K562 (cell line): ENCODE measurements at regions not wholly inside any gene's neighbourhood (a gene's known extent, or its start where the extent isn't known, plus 50 kb on each side); places are given as distances from the start of the nearest gene placed in this dataset.

Source experiments
- ATAC-seq: fragments of 200-7000 bp; cut with Tn5 transposase; 3 replicates; pipeline ENCODE4 v1.9.1; 2020; ENCODE audit warnings: moderate library complexity
- BruUV-seq: library from RNA; stranded (reverse); fragments of 400-500 nt; replicated peaks from 2 replicates; lab custom pipeline; 2021; lab: Mats Ljungman, UMichigan
- CTCF ChIA-PET: fragments of 300-600 bp; formaldehyde crosslinking; extraction: SDS; loops from one replicate; lab custom pipeline; 2021; ENCODE audit warnings: low intra/inter-chr PET ratio; lab: Yijun Ruan, JAX
- POLR2A ChIA-PET: fragments of 300-600, 350-650 bp; sonication (Branson Sonifier 250); formaldehyde crosslinking; extraction: SDS; loops from one replicate; lab custom pipeline; 2021; ENCODE audit warnings: antibody characterized with exemption, inconsistent platforms; lab: Yijun Ruan, JAX
- DNase-seq, 4 experiments: peaks; one replicate each; pipeline versions ENCODE4 v3.0.0 to v3.0.0-alpha.2; 2011 to 2018; ENCODE audit warnings: low spot score in 3 of 4, mixed read lengths in 3 of 4; ENCODE audit errors: extremely low read depth in 1 of 4
- FAIRE-seq: peaks from 2 replicates; lab custom pipeline; 2011; peaks lifted over from hg19 to GRCh38; lab: Jason Lieb, UNC
- H2AFZ ChIP-seq: 2 replicates; pipeline ENCODE4 v1.6.0; 2011; ENCODE audit warnings: low read depth, low read length, control low read depth, inconsistent platforms
- H3K27ac ChIP-seq: fragments of 200-600 bp; 3 replicates; pipeline ENCODE4 v1.8.0; 2011; ENCODE audit warnings: low read depth, mild to moderate bottlenecking, control low read depth, inconsistent platforms, low read length, moderate library complexity, mixed read lengths; ENCODE audit errors: extremely low read depth
- H3K27me3 ChIP-seq, 2 experiments: fragments of 300-600 bp in 1 of 2; 2 replicates in 1 of 2; 3 replicates in 1 of 2; pipeline versions ENCODE4 v1.6.0 to v1.8.0; 2011; ENCODE audit warnings: inconsistent platforms in 2 of 2, low read length in 2 of 2, mild to moderate bottlenecking in 1 of 2, mixed read lengths in 1 of 2, moderate library complexity in 1 of 2; ENCODE audit not compliant: control insufficient read depth in 2 of 2, insufficient read depth in 2 of 2
- H3K36me3 ChIP-seq: fragments of 300-600 bp; 3 replicates; pipeline ENCODE4 v1.8.0; 2011; ENCODE audit warnings: mild to moderate bottlenecking, low read length, inconsistent platforms; ENCODE audit not compliant: control insufficient read depth, insufficient read depth
- H3K4me1 ChIP-seq, 2 experiments: fragments of 200-600 bp in 1 of 2; replicated peaks in 1 of 2; 2 replicates in 1 of 2; 3 replicates in 1 of 2; pipeline versions ENCODE4 v1.5.1 to v1.8.0; 2011; ENCODE audit warnings: inconsistent platforms in 2 of 2, low read length in 2 of 2, mild to moderate bottlenecking in 1 of 2, mixed read lengths in 1 of 2, moderate library complexity in 1 of 2; ENCODE audit not compliant: control insufficient read depth in 2 of 2, insufficient read depth in 2 of 2
- H3K4me2 ChIP-seq: 2 replicates; pipeline ENCODE4 v1.6.1; 2011; ENCODE audit warnings: low read length, control low read depth, inconsistent platforms, mixed read lengths; ENCODE audit not compliant: insufficient read depth
- H3K4me3 ChIP-seq: fragments of 200-600 bp; sonication (generic), shearing (Covaris generic); 2 replicates; pipeline ENCODE4 v1.5.1; 2016; ENCODE audit warnings: control low read depth, inconsistent platforms
- H3K79me2 ChIP-seq: fragments of 200-600 bp; 3 replicates; pipeline ENCODE4 v1.8.0; 2011; ENCODE audit warnings: low read length, inconsistent platforms; ENCODE audit not compliant: control insufficient read depth, insufficient read depth
- H3K9ac ChIP-seq, 2 experiments: 2 replicates each; pipeline versions ENCODE4 v1.6.0 to v1.6.1; 2011; ENCODE audit warnings: low read depth in 2 of 2, low read length in 2 of 2, control low read depth in 1 of 2, inconsistent platforms in 1 of 2, mild to moderate bottlenecking in 1 of 2, mixed read lengths in 1 of 2; ENCODE audit not compliant: insufficient read depth in 1 of 2
- H3K9me1 ChIP-seq: one replicate; pipeline ENCODE4 v1.6.0; 2011; ENCODE audit warnings: inconsistent platforms, mild to moderate bottlenecking, low read length, moderate library complexity; ENCODE audit not compliant: control insufficient read depth, insufficient read depth
- H3K9me3 ChIP-seq: replicated peaks from 2 replicates; pipeline ENCODE4 v1.5.1; 2011; ENCODE audit warnings: low read depth, low read length, inconsistent platforms; ENCODE audit not compliant: control insufficient read depth, insufficient read depth
- H4K20me1 ChIP-seq: replicated peaks from 2 replicates; pipeline ENCODE4 v1.6.1; 2011; ENCODE audit warnings: low read length, inconsistent platforms, mixed read lengths; ENCODE audit not compliant: control insufficient read depth, insufficient read depth
- ATF7 ChIP-seq: fragments of 450-650 bp; IDR thresholded peaks from 2 replicates; pipeline ENCODE4 v1.7.1; 2014; ENCODE audit warnings: mild to moderate bottlenecking, moderate library complexity
- BRD9 ChIP-seq: fragments of 450-650 bp; IDR thresholded peaks from 2 replicates; pipeline ENCODE4 v1.6.1; 2018; ENCODE audit warnings: low read depth; ENCODE audit not compliant: partially characterized antibody
- CBFA2T3 ChIP-seq: fragments of 450-650 bp; IDR thresholded peaks from 2 replicates; pipeline ENCODE4 v1.6.1; 2017
- CEBPB ChIP-seq: fragments of 450-650 bp; IDR thresholded peaks from 2 replicates; pipeline ENCODE4 v1.6.1; 2016; ENCODE audit warnings: missing genetic modification characterization, missing compliant biosample characterization
- DDX20 ChIP-seq: fragments of 450-650 bp; IDR thresholded peaks from 2 replicates; pipeline ENCODE4 v1.6.1; 2016; ENCODE audit warnings: missing genetic modification characterization, low read depth, mild to moderate bottlenecking, missing compliant biosample characterization, moderate library complexity
- MAFF ChIP-seq: IDR thresholded peaks from 2 replicates; pipeline ENCODE4 v1.6.1; 2012; ENCODE audit warnings: low read length, improper control_type of control experiment
- MCM3 ChIP-seq: fragments of 450-650 bp; IDR thresholded peaks from 2 replicates; pipeline ENCODE4 v1.6.1; 2016
- MED1 ChIP-seq: sonication (generic); formaldehyde crosslinking; IDR thresholded peaks from 2 replicates; pipeline ENCODE4 v1.8.1; 2023; ENCODE audit warnings: missing genetic modification reagents, borderline replicate concordance
- NFATC3 ChIP-seq: fragments of 450-650 bp; IDR thresholded peaks from 2 replicates; pipeline ENCODE4 v1.6.1; 2017; ENCODE audit warnings: mild to moderate bottlenecking
- NFRKB ChIP-seq: fragments of 450-650 bp; IDR thresholded peaks from 2 replicates; pipeline ENCODE4 v1.6.1; 2016; ENCODE audit warnings: low read depth
- NFXL1 ChIP-seq: fragments of 450-650 bp; formaldehyde crosslinking; IDR thresholded peaks from 2 replicates; pipeline ENCODE4 v1.4.0; 2021; ENCODE audit warnings: mild to moderate bottlenecking
- PRPF4 ChIP-seq: fragments of 200-400 bp; formaldehyde crosslinking; IDR thresholded peaks from one replicate; pipeline ENCODE4 v1.6.1; 2017; ENCODE audit warnings: low read length, low read depth, mild to moderate bottlenecking; ENCODE audit not compliant: insufficient read depth, poor library complexity, severe bottlenecking
- SAFB2 ChIP-seq: fragments of 200-400 bp; formaldehyde crosslinking; IDR thresholded peaks from 2 replicates; pipeline ENCODE4 v1.6.1; 2018; ENCODE audit warnings: borderline replicate concordance, low read length, low read depth, moderate library complexity; ENCODE audit not compliant: severe bottlenecking
- SREBF2 ChIP-seq: sonication (generic); formaldehyde crosslinking; IDR thresholded peaks from 2 replicates; pipeline ENCODE4 v1.4.0; 2020; ENCODE audit warnings: mild to moderate bottlenecking, missing genetic modification reagents
- ZNF124 ChIP-seq: sonication (generic); formaldehyde crosslinking; IDR thresholded peaks from 2 replicates; pipeline ENCODE4 v1.8.1; 2022; ENCODE audit warnings: missing genetic modification reagents
- ZNF778 ChIP-seq: fragments of 450-650 bp; formaldehyde crosslinking; IDR thresholded peaks from 2 replicates; pipeline ENCODE4 v1.4.0; 2020; ENCODE audit warnings: mild to moderate bottlenecking, moderate library complexity
- WGBS: fragments of 100-300 bp; shearing (Covaris generic); methylation state at CpG from one replicate; pipeline ENCODE4 v1.1.6; 2016; ENCODE audit warnings: low coverage, mixed read lengths; ENCODE audit not compliant: insufficient coverage; ENCODE audit errors: missing lambda C conversion rate; 5-methylcytosine and 5-hydroxymethylcytosine counted together
- in situ Hi-C: fragments of 300-500 bp; cut with MboI; formaldehyde crosslinking; loops from 4 replicates; pipeline ENCODE4 v1.15.0; 2018; ENCODE audit warnings: inconsistent platforms, mixed read lengths
- intact Hi-C: fragments of 100-400 bp; cut with micrococcal nuclease; formaldehyde crosslinking; loops from 2 replicates; pipeline ENCODE4 v1.14.2; 2022
- TF ChIP-seq, protein P1 (sequence below): fragments of 450-650 bp; IDR thresholded peaks from one replicate; pipeline ENCODE4 v1.6.1; 2018; ENCODE audit warnings: mild to moderate bottlenecking, moderate library complexity; ENCODE audit not compliant: partially characterized antibody
- TF ChIP-seq, protein P2 (sequence below): fragments of 250-450 bp; sonication (Bioruptor Pico); IDR thresholded peaks from 2 replicates; pipeline ENCODE4 v1.8.0; 2022; ENCODE audit warnings: inconsistent platforms, mild to moderate bottlenecking, moderate library complexity, borderline replicate concordance
- TF ChIP-seq, protein P3 (sequence below): fragments of 450-650 bp; IDR thresholded peaks from 2 replicates; pipeline ENCODE4 v1.6.1; 2016; ENCODE audit warnings: missing biosample characterization, missing genetic modification characterization
- TF ChIP-seq, protein P4 (sequence below): fragments of 250-450 bp; sonication (Bioruptor Pico); IDR thresholded peaks from 2 replicates; pipeline ENCODE4 v1.8.0; 2021; ENCODE audit warnings: mild to moderate bottlenecking, moderate library complexity

DNA sequence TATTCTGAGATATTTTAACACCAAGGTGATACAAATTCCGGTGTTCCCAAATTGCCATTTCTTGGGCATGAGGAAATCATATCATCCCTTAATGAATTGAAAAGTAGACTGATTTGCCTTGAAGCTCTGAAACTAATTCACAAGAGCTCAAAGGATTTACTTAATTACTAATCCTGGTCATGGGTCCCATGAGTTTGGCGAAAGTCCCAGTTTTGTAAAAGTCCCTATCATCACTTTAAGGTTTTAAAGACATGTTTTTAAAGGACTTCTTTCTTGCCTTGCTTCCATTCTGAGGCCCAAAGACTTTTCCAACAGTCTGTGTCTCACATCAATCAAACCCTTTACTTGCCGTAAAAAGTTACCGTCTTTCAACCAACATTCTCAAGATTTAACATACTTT is 377.9 kb downstream of the DNAJB9 start:
- no peak for ATAC-seq
- Histone ChIP-seq H3K27me3 (no peaks in the 10 kb centered on the region), H3K79me2 (no peaks in the 10 kb centered on the region), H3K27ac (no peak overlapping the region), H4K20me1 (no peaks in the 10 kb centered on the region), H2AFZ (no peak overlapping the region), H3K4me1 (no peaks in the 10 kb centered on the region), H3K9me3 (peaks cover 2% of the 10 kb centered on the region), H3K4me3 (no peak overlapping the region), H3K9ac (no peak overlapping the region), H3K9me1 (no peaks in the 10 kb centered on the region), H3K4me2 (no peak overlapping the region), H3K36me3 (no peaks in the 10 kb centered on the region)
- POLR2A ChIA-PET: no interaction called here
- CTCF ChIA-PET: no interaction called here
- in situ Hi-C loops (no loop called here), intact Hi-C loops (no loop called here)
- DNase-seq: no peak
- no TSS peak for BruUV-seq
- TF ChIP-seq NFXL1 (CRISPR knock-in tag) (no peak), DDX20 (tag) (no peak), NFATC3 (no peak), ATF7 (no peak), NFRKB (no peak), MAFF (no peak), MED1 (CRISPR knock-in tag) (no peak), PRPF4 (no peak), ZNF778 (CRISPR knock-in tag) (no peak), BRD9 (no peak), SAFB2 (no peak), CBFA2T3 (no peak), MCM3 (no peak), ZNF124 (no peak), CEBPB (no peak), SREBF2 (CRISPR knock-in tag) (no peak)
- TF ChIP-seq, protein P1, sequence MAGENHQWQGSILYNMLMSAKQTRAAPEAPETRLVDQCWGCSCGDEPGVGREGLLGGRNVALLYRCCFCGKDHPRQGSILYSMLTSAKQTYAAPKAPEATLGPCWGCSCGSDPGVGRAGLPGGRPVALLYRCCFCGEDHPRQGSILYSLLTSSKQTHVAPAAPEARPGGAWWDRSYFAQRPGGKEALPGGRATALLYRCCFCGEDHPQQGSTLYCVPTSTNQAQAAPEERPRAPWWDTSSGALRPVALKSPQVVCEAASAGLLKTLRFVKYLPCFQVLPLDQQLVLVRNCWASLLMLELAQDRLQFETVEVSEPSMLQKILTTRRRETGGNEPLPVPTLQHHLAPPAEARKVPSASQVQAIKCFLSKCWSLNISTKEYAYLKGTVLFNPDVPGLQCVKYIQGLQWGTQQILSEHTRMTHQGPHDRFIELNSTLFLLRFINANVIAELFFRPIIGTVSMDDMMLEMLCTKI: no peak
- TF ChIP-seq, protein P2, sequence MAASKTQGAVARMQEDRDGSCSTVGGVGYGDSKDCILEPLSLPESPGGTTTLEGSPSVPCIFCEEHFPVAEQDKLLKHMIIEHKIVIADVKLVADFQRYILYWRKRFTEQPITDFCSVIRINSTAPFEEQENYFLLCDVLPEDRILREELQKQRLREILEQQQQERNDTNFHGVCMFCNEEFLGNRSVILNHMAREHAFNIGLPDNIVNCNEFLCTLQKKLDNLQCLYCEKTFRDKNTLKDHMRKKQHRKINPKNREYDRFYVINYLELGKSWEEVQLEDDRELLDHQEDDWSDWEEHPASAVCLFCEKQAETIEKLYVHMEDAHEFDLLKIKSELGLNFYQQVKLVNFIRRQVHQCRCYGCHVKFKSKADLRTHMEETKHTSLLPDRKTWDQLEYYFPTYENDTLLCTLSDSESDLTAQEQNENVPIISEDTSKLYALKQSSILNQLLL (CRISPR knock-in tag): no peak
- TF ChIP-seq, protein P3, sequence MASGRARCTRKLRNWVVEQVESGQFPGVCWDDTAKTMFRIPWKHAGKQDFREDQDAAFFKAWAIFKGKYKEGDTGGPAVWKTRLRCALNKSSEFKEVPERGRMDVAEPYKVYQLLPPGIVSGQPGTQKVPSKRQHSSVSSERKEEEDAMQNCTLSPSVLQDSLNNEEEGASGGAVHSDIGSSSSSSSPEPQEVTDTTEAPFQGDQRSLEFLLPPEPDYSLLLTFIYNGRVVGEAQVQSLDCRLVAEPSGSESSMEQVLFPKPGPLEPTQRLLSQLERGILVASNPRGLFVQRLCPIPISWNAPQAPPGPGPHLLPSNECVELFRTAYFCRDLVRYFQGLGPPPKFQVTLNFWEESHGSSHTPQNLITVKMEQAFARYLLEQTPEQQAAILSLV (tag): no peak
- TF ChIP-seq, protein P4, sequence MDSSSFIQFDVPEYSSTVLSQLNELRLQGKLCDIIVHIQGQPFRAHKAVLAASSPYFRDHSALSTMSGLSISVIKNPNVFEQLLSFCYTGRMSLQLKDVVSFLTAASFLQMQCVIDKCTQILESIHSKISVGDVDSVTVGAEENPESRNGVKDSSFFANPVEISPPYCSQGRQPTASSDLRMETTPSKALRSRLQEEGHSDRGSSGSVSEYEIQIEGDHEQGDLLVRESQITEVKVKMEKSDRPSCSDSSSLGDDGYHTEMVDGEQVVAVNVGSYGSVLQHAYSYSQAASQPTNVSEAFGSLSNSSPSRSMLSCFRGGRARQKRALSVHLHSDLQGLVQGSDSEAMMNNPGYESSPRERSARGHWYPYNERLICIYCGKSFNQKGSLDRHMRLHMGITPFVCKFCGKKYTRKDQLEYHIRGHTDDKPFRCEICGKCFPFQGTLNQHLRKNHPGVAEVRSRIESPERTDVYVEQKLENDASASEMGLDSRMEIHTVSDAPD (CRISPR knock-in tag): no peak
- WGBS: 1% methylated on average over 4 of the region's 4 CpGs
- no peak for FAIRE-seq
